IPS-NIHi11 (cell line): ENCODE measurements at regions not wholly inside any gene's neighbourhood (a gene's known extent, or its start where the extent isn't known, plus 50 kb on each side); places are given as distances from the start of the nearest gene placed in this dataset.
"Not testable (repeated sequence)": the region's sequence is repeated elsewhere in the genome, so short reads cannot be mapped to it uniquely, and the experiment has no call there.

ENCODE experiments used
- DNase-seq: peaks from one replicate; pipeline ENCODE4 v3.0.0; 2012; ENCODE audit warnings: mixed read lengths, low spot score

GRCh38 chr6:126811321-126811720 lies 307.1 kb upstream of the RSPO3 start:
- no peak for DNase-seq

GRCh38 chr6:126812010-126812409 lies 306.5 kb upstream of the RSPO3 start:
- no peak for DNase-seq

GRCh38 chr6:126812651-126813050 lies 305.8 kb upstream of the RSPO3 start:
- DNase-seq, result no peak

GRCh38 chr6:126820634-126821033 lies 297.8 kb upstream of the RSPO3 start:
- no peak for DNase-seq

- no peak for DNase-seq
Measured at GRCh38 chr6:126821706-126822105, 296.8 kb upstream of the RSPO3 start.

GRCh38 chr6:126824226-126824625 lies 294.2 kb upstream of the RSPO3 start:
- DNase-seq, result no peak

GRCh38 chr6:126824815-126825214 lies 293.7 kb upstream of the RSPO3 start:
- DNase-seq, result no peak

GRCh38 chr6:126826166-126826714 lies 292.2 kb upstream of the RSPO3 start:
- no peak for DNase-seq

- DNase-seq, result no peak
Measured at GRCh38 chr6:126831461-126831860, 287.0 kb upstream of the RSPO3 start.

GRCh38 chr6:126842769-126843168 lies 275.7 kb upstream of the RSPO3 start:
- DNase-seq, result no peak

- DNase-seq, result no peak
Measured at GRCh38 chr6:126848119-126848518, 270.4 kb upstream of the RSPO3 start.

- no peak for DNase-seq
Measured at GRCh38 chr6:126867641-126868040, 250.8 kb upstream of the RSPO3 start.

GRCh38 chr6:126873351-126873750 lies 245.1 kb upstream of the RSPO3 start:
- no peak for DNase-seq

GRCh38 chr6:126873791-126874190 lies 244.7 kb upstream of the RSPO3 start:
- DNase-seq, result no peak

- no peak for DNase-seq
Measured at GRCh38 chr6:126876446-126876845, 242.0 kb upstream of the RSPO3 start.

- no peak for DNase-seq
Measured at GRCh38 chr6:126880964-126881363, 237.5 kb upstream of the RSPO3 start.

- no peak for DNase-seq
Measured at GRCh38 chr6:126886106-126886505, 232.4 kb upstream of the RSPO3 start.

- DNase-seq, result no peak
Measured at GRCh38 chr6:126888727-126889725, 229.4 kb upstream of the RSPO3 start.

- DNase-seq, result no peak
Measured at GRCh38 chr6:126890055-126890454, 228.4 kb upstream of the RSPO3 start.

GRCh38 chr6:126891158-126891557 lies 227.3 kb upstream of the RSPO3 start:
- no peak for DNase-seq

GRCh38 chr6:126892869-126893268 lies 225.6 kb upstream of the RSPO3 start:
- not testable (repeated sequence) for DNase-seq

- no peak for DNase-seq
Measured at GRCh38 chr6:126897758-126898157, 220.7 kb upstream of the RSPO3 start.

- no peak for DNase-seq
Measured at GRCh38 chr6:126904176-126904575, 214.3 kb upstream of the RSPO3 start.
